GM18507 (cell line): ENCODE measurements at regions not wholly inside any gene's neighbourhood (a gene's known extent, or its start where the extent isn't known, plus 50 kb on each side); places are given as distances from the start of the nearest gene placed in this dataset.
"Not testable (repeated sequence)": the region's sequence is repeated elsewhere in the genome, so short reads cannot be mapped to it uniquely, and the experiment has no call there.

Source experiments
- DNase-seq: peaks from one replicate; pipeline ENCODE4 v3.0.0; 2011; ENCODE audit warnings: low read depth; ENCODE audit not compliant: insufficient read length; ENCODE audit errors: extremely low spot score
- FAIRE-seq: peaks from 2 replicates; lab custom pipeline; 2011; peaks lifted over from hg19 to GRCh38; lab: Jason Lieb, UNC

- DNase-seq = no peak
- FAIRE-seq = no peak
Observed at GRCh38 chr5:128706269-128706668, 168.2 kb upstream of the FBN2 start.

GRCh38 chr5:128708841-128709240 lies 170.8 kb upstream of the FBN2 start:
- no peak for FAIRE-seq

GRCh38 chr5:128711216-128711615 lies 173.2 kb upstream of the FBN2 start:
- FAIRE-seq = no peak
- no peak for DNase-seq

More at GRCh38 chr5:128708841-128709240, 170.8 kb upstream of the FBN2 start:
- DNase-seq = no peak

- FAIRE-seq (no peak), DNase-seq (no peak)
Observed at GRCh38 chr5:128714551-128714950, 176.5 kb upstream of the FBN2 start.

- FAIRE-seq (no peak), DNase-seq (no peak)
Observed at GRCh38 chr5:128722551-128722950, 184.5 kb upstream of the FBN2 start.

GRCh38 chr5:128730021-128730420 lies 192.0 kb upstream of the FBN2 start:
- DNase-seq, FAIRE-seq: not testable (repeated sequence)

GRCh38 chr5:128735656-128736055 lies 197.6 kb upstream of the FBN2 start:
- not testable (repeated sequence) for FAIRE-seq, DNase-seq

- DNase-seq (no peak), FAIRE-seq (no peak)
Observed at GRCh38 chr5:128736553-128736952, 198.5 kb upstream of the FBN2 start.

GRCh38 chr5:128749136-128749898 lies 211.3 kb upstream of the FBN2 start:
- DNase-seq (no peak), FAIRE-seq (no peak)

- FAIRE-seq (no peak), DNase-seq (no peak)
Observed at GRCh38 chr5:128750155-128750554, 212.1 kb upstream of the FBN2 start.

GRCh38 chr5:128757196-128757959 lies 207.9 kb upstream of the SLC27A6 start:
- FAIRE-seq (no peak), DNase-seq (no peak)

- no peak for DNase-seq
- FAIRE-seq = no peak
Observed at GRCh38 chr5:128762661-128763306, 202.5 kb upstream of the SLC27A6 start.

GRCh38 chr5:128763321-128763720 lies 202.0 kb upstream of the SLC27A6 start:
- FAIRE-seq = no peak
- DNase-seq = no peak

- no peak for DNase-seq
- FAIRE-seq = no peak
Observed at GRCh38 chr5:128764601-128765310, 200.5 kb upstream of the SLC27A6 start.

- no peak for DNase-seq
- FAIRE-seq = no peak
Observed at GRCh38 chr5:128765448-128766061, 199.7 kb upstream of the SLC27A6 start.

GRCh38 chr5:128766406-128766805 lies 198.9 kb upstream of the SLC27A6 start:
- FAIRE-seq (no peak), DNase-seq (no peak)

GRCh38 chr5:128770907-128771306 lies 194.4 kb upstream of the SLC27A6 start:
- DNase-seq = no peak
- FAIRE-seq = no peak

- FAIRE-seq (no peak), DNase-seq (no peak)
Observed at GRCh38 chr5:128772356-128772755, 192.9 kb upstream of the SLC27A6 start.

GRCh38 chr5:128773378-128773777 lies 191.9 kb upstream of the SLC27A6 start:
- no peak for FAIRE-seq
- DNase-seq = no peak
